OCI-LY1 (cell line): ENCODE measurements at regions not wholly inside any gene's neighbourhood (a gene's known extent, or its start where the extent isn't known, plus 50 kb on each side); places are given as distances from the start of the nearest gene placed in this dataset.
A peak's percentile ranks its signal among the peaks of the same experiment; 100 is the strongest.

Source experiments
- H2AFZ ChIP-seq: fragments of 200-600 bp; sonication (generic), shearing (Covaris generic); 2 replicates; pipeline ENCODE4 v1.6.0; 2014; ENCODE audit warnings: antibody characterized with exemption, mild to moderate bottlenecking, low read length
- H3F3A ChIP-seq: fragments of 200-600 bp; sonication (generic), shearing (Covaris generic); 2 replicates; pipeline ENCODE4 v1.6.0; 2014; ENCODE audit warnings: mild to moderate bottlenecking, antibody characterized with exemption, low read length, moderate library complexity; ENCODE audit not compliant: insufficient read depth
- H3K27ac ChIP-seq: fragments of 200-600 bp; sonication (generic); 2 replicates; pipeline ENCODE4 v1.5.1; 2014; ENCODE audit warnings: low read length, mixed run types, mild to moderate bottlenecking, low read depth; ENCODE audit not compliant: poor library complexity, severe bottlenecking
- H3K27me3 ChIP-seq: fragments of 200-600 bp; sonication (generic); 2 replicates; pipeline ENCODE4 v1.6.0; 2014; ENCODE audit warnings: antibody characterized with exemption, mild to moderate bottlenecking, low read length, moderate library complexity; ENCODE audit not compliant: insufficient read depth
- H3K36me3 ChIP-seq: fragments of 200-600 bp; sonication (generic); 2 replicates; pipeline ENCODE4 v1.6.1; 2014; ENCODE audit warnings: mild to moderate bottlenecking, antibody characterized with exemption, low read length, moderate library complexity, mixed read lengths; ENCODE audit not compliant: insufficient read depth
- H3K4me1 ChIP-seq: fragments of 200-600 bp; sonication (generic); 2 replicates; pipeline ENCODE4 v1.5.1; 2014; ENCODE audit warnings: mild to moderate bottlenecking, low read length, moderate library complexity; ENCODE audit not compliant: insufficient read depth, severe bottlenecking
- H3K4me2 ChIP-seq: fragments of 200-600 bp; sonication (generic), shearing (Covaris generic); 2 replicates; pipeline ENCODE4 v1.6.1; 2014; ENCODE audit warnings: low read length
- H3K4me3 ChIP-seq: fragments of 200-600 bp; sonication (generic); 2 replicates; pipeline ENCODE4 v1.5.1; 2014; ENCODE audit warnings: low read length, low read depth, mild to moderate bottlenecking, mixed read lengths; ENCODE audit not compliant: poor library complexity, severe bottlenecking
- H3K79me2 ChIP-seq: fragments of 200-600 bp; shearing (Covaris generic); 2 replicates; pipeline ENCODE4 v1.6.1; 2016; ENCODE audit warnings: mixed run types, low read length, mixed read lengths; ENCODE audit not compliant: insufficient read depth
- H3K9ac ChIP-seq: fragments of 200-600 bp; sonication (generic), shearing (Covaris generic); 2 replicates; pipeline ENCODE4 v1.6.1; 2014; ENCODE audit warnings: mild to moderate bottlenecking, low read length, mixed read lengths
- H3K9me2 ChIP-seq: fragments of 200-600 bp; sonication (generic), shearing (Covaris generic); 2 replicates; pipeline ENCODE4 v1.6.1; 2014; ENCODE audit warnings: low read depth, mild to moderate bottlenecking, low read length, mixed read lengths
- H3K9me3 ChIP-seq: fragments of 200-600 bp; shearing (Covaris generic); 2 replicates; pipeline ENCODE4 v1.6.1; 2014; ENCODE audit warnings: low read length, mixed read lengths
- H4K20me1 ChIP-seq: fragments of 200-600 bp; sonication (generic), shearing (Covaris generic); 2 replicates; pipeline ENCODE4 v1.6.0; 2016; ENCODE audit warnings: mild to moderate bottlenecking, low read length; ENCODE audit not compliant: insufficient read depth
- EZH2 ChIP-seq: fragments of 200-600 bp; sonication (generic), shearing (Covaris generic); IDR thresholded peaks from 2 replicates; pipeline ENCODE4 v1.8.0; 2017; ENCODE audit warnings: borderline replicate concordance, mixed run types, mild to moderate bottlenecking, antibody characterized with exemption, low read length, moderate library complexity, mixed read lengths
- TF ChIP-seq, protein P1 (sequence below): fragments of 200-600 bp; sonication (generic), shearing (Covaris generic); IDR thresholded peaks from 2 replicates; pipeline ENCODE4 v1.5.1; 2017; ENCODE audit warnings: mild to moderate bottlenecking, antibody characterized with exemption, low read length, moderate library complexity, mixed read lengths

DNA sequence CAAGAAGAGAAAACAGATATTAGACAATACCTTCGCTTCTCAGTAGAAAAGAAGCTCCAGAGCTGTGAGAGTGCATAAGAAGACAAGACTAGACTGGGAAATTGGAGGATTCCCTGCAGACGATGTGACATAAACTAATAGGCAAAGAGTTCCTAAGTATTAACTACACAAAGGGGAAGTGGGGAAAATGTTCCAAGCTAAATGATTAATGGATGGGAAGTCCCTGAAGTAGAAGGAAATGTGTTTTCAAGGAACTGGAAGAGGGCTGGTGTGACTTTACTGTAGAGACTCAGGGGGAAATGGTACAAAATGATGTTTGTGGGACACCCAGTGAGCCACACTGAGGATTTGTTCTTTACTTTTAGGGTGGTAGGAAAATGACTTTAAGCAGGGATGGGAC is 69.7 kb upstream of the DCLK2 start:
- Histone ChIP-seq H3K4me2 (no peak overlapping the region), H3F3A (no peaks in the 10 kb centered on the region), H3K4me1 (no peaks in the 10 kb centered on the region), H2AFZ (no peak overlapping the region), H3K27me3 (no peaks in the 10 kb centered on the region), H3K9ac (no peak overlapping the region), H3K79me2 (no peaks in the 10 kb centered on the region), H4K20me1 (no peaks in the 10 kb centered on the region), H3K27ac (no peak overlapping the region), H3K4me3 (no peak overlapping the region), H3K36me3 (no peaks in the 10 kb centered on the region), H3K9me2 (no peaks in the 10 kb centered on the region), H3K9me3 (no peaks in the 10 kb centered on the region)
- TF ChIP-seq, protein P1, sequence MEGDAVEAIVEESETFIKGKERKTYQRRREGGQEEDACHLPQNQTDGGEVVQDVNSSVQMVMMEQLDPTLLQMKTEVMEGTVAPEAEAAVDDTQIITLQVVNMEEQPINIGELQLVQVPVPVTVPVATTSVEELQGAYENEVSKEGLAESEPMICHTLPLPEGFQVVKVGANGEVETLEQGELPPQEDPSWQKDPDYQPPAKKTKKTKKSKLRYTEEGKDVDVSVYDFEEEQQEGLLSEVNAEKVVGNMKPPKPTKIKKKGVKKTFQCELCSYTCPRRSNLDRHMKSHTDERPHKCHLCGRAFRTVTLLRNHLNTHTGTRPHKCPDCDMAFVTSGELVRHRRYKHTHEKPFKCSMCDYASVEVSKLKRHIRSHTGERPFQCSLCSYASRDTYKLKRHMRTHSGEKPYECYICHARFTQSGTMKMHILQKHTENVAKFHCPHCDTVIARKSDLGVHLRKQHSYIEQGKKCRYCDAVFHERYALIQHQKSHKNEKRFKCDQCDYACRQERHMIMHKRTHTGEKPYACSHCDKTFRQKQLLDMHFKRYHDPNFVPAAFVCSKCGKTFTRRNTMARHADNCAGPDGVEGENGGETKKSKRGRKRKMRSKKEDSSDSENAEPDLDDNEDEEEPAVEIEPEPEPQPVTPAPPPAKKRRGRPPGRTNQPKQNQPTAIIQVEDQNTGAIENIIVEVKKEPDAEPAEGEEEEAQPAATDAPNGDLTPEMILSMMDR = no peak
- no peak for TF ChIP-seq EZH2

DNA sequence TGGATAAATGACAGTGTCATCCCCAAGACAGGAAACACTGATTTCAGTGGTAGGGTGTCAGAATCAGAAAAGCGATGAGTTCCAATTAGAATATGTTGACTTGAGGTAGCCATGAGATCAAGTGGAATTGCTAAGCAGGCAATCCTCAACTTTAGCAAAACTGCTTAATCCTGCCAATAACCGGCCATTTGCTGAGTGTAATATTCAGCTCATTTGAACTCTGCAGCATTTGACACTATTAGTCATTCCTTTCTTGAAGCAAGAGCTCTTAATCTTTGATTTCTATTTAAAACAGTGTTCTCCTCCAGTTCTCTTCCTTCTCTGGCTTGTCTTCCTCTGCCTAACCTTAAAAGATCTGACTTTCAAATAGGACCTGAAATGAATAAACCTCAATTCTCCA is 68.7 kb upstream of the DCLK2 start:
- H3F3A ChIP-seq = no peaks in the 10 kb centered on the region
- H4K20me1 ChIP-seq = no peaks in the 10 kb centered on the region
- H3K36me3 ChIP-seq = no peaks in the 10 kb centered on the region
- H3K4me3 ChIP-seq = no peak overlapping the region
- H3K27ac ChIP-seq = no peak overlapping the region
- H3K9me3 ChIP-seq = no peaks in the 10 kb centered on the region
- H3K79me2 ChIP-seq = no peaks in the 10 kb centered on the region
- no peak overlapping the region for H3K4me2 ChIP-seq
- TF ChIP-seq, protein P1 = no peak
- no peak for TF ChIP-seq EZH2
- no peaks in the 10 kb centered on the region for H3K4me1 ChIP-seq
- H2AFZ ChIP-seq = no peak overlapping the region
- no peak overlapping the region for H3K9ac ChIP-seq
- no peaks in the 10 kb centered on the region for H3K27me3 ChIP-seq
- H3K9me2 ChIP-seq = no peaks in the 10 kb centered on the region

DNA sequence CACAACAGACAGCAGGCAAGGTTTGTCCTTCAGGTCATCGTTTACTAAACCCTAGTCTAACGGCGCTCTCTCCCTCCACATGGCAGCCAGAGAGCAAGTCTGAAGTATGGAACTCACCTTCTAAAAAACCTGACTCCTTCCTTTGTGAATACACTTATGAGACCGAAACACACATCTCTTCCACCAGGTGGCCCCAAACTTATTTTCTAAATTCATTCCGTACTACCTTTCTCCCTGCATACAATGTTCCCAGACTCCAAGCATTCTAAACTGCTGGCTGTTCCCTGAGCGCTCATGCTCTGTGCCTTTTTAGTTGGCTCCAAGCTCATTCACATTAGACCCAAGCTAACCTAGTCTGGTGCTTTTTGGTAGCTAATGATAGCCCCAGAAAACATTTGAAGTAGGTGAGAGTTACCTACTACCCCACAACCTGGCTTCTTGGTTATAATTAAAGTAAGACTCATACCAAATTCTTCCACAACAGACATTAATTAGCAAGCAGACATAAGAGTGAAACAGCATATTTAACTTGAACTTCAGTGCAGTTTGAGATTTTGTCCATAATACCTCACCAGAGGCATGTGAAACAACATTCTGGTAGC is 67.6 kb upstream of the DCLK2 start:
- Histone ChIP-seq H3K9ac (no peak overlapping the region), H3K27me3 (no peaks in the 10 kb centered on the region), H3K36me3 (no peaks in the 10 kb centered on the region), H3K4me2 (no peak overlapping the region), H3K9me3 (no peaks in the 10 kb centered on the region), H4K20me1 (no peaks in the 10 kb centered on the region), H2AFZ (no peak overlapping the region), H3K79me2 (no peaks in the 10 kb centered on the region), H3K9me2 (no peaks in the 10 kb centered on the region), H3K27ac (no peak overlapping the region), H3K4me1 (no peaks in the 10 kb centered on the region), H3F3A (no peaks in the 10 kb centered on the region), H3K4me3 (no peak overlapping the region)
- no peak for TF ChIP-seq EZH2
- TF ChIP-seq, protein P1 = peak; percentile 54; the same call in 1 of the 2 replicates
